Activated naive CD8-positive, alpha-beta T cell treated with anti-CD3 and anti-CD28 coated beads, Interleukin-2, amount 50 U/mL, for 16 hours (primary cell): ENCODE measurements at regions not wholly inside any gene's neighbourhood (a gene's known extent, or its start where the extent isn't known, plus 50 kb on each side); places are given as distances from the start of the nearest gene placed in this dataset.
"Not testable (repeated sequence)": the region's sequence is repeated elsewhere in the genome, so short reads cannot be mapped to it uniquely, and the experiment has no call there.

Source experiments
- DNase-seq: peaks from one replicate; pipeline ENCODE4 v3.0.0-alpha.2; 2020; ENCODE audit warnings: low read depth, low spot score

DNA sequence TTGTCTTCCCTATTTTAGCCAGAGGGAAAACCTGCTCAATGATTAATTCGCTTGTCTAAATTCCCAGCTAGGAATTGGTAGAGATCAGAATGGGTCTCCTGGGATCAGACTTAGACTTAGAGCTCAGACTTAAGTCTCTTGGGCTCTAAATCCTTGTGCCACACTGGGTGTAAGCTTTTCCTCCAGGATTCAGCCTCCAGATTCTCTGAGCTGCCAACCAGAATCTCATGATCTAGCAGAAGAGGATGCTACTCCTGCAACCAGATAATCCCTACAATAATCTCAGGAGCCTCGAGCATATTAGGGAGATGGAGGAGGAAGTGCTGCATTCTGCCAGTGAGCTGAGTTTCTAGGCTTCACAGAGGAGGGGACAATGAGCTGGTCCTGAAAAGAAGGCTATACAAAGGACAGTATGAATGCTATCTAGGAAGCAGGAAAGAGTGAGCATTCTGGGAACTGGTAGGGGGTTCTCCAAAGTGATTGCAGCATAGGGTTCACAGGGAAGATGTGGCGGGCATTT, 211.6 kb upstream of the SESN3 start:
- no peak for DNase-seq

GRCh38 chr11:95435628-95436353, 204.8 kb upstream of the SESN3 start:
- DNase-seq = no peak

- DNase-seq = no peak
These were observed 204.2 kb upstream of the SESN3 start for GRCh38 chr11:95435192-95435591.

DNA sequence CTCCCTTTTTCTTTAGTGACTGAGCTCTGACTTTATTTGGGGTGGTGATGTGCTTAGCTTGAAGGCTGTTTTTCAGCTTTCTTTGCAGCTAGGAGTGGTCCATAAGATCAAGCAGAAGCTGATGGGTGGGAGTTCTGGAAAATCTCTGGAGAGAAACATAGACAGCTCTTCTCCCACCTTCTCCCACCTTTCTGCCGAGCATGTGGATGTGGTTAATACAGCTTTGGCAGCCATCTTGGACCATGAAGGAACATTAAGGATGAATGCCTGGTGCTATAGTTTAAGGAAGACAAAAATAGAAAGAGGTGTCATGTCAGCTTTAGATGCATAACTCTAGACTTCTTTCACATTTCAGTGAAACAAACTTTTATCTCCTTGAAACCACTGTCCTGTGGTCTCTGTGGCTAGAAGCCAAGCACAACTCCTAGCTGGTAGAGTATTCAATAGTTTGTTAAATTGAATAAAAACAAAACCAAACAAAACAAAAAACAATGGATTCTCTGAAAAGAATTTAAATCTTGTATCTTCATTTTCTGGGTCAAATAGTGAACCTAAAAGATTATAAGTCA, 203.6 kb upstream of the SESN3 start:
- no peak for DNase-seq

- DNase-seq = no peak
These were observed 203.0 kb upstream of the SESN3 start for GRCh38 chr11:95434009-95434408.

DNA sequence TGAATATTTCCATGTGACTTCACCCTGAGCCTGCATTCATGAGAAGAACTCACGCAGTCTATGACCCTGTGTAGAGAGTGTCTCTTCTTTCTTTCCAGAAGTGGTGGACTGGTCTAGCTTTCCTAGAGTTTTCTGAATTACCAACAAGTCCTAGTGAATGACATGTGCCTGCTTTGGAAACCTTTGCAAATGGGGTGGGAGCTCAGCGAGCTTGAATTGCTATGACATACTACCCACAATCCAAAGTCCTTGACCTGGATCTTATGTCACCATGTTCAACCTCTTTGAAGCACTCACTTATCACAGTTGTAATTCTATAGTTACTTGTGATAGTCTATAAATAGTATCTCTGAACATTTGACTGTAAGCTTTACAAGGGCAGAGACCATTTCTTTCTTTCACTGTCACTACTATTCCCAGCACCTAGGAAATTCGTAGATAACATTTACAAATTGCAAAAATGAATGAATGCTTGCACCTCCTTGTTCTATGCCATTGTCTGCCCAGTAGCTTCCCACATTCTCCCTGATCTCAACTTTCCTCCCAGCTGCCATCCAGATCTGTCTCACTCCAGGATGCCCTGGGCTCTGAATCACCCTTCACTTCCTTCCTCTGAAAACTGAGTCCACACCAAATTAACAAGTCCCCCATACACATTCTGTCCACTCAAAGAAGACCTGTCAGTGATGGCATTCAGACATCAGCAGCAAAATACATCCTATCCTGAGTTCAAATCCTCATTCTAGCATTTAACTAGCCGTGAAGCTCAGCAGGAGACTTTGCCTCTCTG, 201.9 kb upstream of the SESN3 start:
- no peak for DNase-seq

DNA sequence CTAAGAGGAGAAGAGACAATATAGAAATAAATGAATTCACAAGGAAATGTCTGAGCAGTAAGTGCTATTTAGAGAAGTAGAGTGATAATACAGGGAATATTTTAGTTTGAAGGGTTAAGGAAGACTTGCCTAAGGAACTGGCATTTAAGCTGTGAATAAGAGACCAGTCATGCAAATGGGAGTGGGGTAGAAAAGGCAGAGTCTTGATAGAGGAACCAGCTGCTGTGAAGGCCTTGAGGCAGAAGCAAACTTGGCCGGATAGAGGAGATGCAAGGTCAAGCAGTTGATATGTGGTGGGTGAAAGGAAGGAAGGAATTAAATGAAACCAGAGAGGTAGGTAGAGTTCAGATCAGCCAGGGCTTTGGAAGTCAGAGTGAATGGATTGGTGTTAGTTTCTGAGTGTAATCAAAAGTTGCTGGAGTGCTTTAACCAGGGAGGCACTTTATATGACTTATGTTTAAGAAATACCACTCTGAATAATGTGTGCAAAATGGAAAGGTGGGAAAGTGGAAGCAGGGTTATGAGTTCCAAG, 198.4 kb upstream of the SESN3 start:
- no peak for DNase-seq

GRCh38 chr11:95426823-95427462, 195.9 kb upstream of the SESN3 start:
- no peak for DNase-seq

GRCh38 chr11:95419915-95420314, 188.9 kb upstream of the SESN3 start:
- DNase-seq = no peak

DNA sequence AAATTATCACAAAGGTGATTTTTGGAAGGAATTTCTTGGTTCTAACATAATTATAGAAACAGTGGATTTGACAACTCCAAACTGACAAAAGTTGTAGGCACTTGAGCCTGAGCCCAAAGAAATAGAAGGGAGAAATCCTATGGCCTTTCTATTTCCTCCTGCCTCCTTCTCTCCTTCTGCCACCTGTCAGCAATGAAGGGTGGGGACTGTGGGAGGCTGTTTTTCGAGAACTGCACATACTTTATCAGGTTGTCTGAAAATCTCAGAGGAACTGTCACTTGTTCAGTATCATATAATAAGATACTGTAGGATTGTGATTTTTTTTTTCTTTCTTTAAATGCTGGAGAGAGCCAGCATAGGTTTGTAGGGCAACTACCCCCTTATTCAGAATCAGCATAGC, 187.9 kb upstream of the SESN3 start:
- no peak for DNase-seq

DNA sequence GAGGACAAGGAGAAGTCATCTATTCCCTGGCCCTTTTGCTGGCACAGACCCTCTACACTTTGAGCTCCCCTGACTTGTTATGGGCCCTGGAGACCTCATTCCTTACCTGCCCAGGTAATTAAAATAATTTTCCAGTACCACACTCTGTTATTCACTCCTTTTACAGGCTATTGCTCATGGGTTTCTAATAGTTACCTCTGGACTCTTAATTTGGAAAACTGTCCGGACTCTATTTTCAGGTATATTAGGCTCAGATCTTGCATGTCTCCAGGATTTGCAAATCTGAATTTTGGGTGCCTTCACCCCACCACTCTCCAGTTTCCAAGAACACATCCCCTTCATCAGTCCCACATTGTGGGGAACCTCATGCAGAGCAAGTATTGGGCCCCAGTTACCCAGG, 186.8 kb upstream of the SESN3 start:
- DNase-seq = no peak

DNA sequence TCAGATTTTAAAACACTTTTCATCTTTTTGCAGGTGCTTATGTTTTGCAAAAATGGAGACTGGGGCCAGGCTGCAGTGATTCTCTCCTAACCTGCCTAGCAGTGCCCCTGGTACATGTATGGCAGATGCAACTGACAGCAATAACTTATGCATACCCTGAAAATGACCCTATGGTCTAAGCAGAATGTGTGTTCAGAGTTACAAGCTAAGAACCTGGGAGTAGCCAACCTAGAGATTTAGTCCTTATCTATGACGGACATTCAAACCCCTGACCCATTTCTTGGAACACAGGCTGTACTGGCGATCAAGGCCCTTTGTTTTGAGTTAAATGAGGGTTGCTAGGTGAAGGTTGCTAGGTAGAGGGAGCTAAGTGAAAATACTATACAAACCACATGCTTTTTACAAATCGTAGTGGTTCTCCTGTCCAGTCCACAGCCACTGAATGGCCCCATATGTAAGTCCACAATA, 184.9 kb upstream of the SESN3 start:
- DNase-seq = no peak

DNA sequence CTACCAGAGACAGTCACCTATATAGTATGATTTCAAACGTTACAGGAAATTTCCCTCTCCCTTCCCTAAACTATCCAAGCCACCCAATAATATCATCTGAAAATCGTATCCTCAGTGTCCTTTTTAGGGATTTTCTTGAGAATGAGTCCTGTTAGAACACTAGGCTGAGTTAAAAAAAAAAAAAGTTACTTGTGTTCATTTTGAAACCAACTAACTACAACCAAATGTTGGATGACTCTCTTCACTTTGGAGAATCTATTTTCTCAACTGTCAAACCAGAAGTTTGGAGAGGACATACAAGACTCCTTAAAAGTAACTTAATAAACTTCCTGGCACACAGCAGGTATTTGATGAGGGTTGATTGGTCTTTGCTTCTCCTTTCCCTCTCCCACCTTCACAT, 183.2 kb upstream of the SESN3 start:
- DNase-seq = no peak

GRCh38 chr11:95413761-95414160, 182.8 kb upstream of the SESN3 start:
- DNase-seq = no peak

GRCh38 chr11:95413021-95413420, 182.0 kb upstream of the SESN3 start:
- no peak for DNase-seq

- DNase-seq = no peak
These were observed 181.1 kb upstream of the SESN3 start for GRCh38 chr11:95412074-95412473.

- not testable (repeated sequence) for DNase-seq
These were observed 179.7 kb upstream of the SESN3 start for GRCh38 chr11:95410707-95411106.

DNA sequence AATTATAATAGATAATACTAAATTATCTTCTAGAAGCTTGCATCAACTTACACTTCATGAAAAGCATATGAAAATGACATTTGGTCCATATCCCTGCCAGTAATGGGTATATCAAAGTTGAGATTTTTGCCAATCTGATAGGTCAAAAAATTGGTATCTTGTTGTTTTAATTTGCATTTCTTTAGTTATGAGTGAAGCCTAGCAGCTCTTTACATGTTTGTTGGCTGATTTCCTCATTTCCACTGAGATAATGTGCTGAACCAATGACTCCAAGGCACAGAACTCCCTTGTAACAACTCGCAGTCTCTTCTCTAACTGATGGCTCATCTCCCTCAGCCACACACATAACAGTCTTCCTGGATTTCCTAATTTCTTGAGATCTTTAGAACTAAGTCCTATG, 175.3 kb upstream of the SESN3 start:
- no peak for DNase-seq

DNA sequence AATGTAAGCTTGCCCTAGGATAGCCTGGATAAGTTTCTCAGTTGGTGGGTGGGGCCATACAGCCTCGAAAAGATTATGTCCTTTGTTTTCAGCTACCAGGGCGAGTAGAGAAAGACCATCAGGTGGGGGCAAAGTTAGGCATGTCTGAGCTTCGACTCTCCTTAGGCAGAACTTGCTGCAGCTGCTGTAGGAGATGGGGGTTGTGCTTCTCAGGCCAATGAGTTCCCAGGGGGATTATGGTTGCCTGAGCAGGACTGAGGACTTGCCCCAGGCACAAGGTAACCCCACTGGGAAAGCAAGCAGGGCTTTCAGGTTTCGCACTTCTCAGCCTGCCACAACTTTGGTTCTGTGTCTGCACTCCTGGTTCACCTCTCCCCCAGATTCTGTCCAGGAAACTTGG, 173.4 kb upstream of the SESN3 start:
- DNase-seq = no peak

DNA sequence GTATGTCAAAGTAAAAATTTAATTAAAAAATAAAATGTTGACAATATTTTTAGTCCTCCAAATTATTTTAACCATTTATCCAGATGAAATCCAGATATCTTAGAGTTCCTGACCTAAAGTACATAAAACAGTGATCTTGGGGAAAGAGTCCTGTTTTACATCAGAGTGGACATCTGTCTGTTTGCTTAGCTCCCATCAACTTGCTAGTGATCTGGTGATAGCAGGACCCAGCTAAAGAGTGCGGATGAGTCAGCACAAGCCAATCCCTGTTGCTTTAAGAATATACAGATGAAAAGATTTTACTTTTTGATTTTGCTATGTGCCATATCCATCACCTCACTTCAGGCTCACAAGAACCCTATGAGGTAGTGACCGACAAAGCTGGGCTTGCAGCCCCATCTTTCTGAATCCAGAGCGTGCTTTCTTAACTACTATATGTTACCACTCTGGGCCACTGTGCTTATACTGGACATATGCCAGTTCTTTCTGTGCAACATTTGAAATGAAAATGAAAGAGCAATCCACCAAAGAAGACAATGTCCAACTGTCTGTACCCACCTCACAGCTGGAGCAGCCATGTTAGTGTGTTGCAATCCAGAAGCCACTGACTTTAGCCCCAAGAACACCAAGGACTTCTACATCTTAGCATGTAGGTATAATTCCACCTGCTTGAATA, 167.6 kb upstream of the SESN3 start:
- DNase-seq = no peak

DNA sequence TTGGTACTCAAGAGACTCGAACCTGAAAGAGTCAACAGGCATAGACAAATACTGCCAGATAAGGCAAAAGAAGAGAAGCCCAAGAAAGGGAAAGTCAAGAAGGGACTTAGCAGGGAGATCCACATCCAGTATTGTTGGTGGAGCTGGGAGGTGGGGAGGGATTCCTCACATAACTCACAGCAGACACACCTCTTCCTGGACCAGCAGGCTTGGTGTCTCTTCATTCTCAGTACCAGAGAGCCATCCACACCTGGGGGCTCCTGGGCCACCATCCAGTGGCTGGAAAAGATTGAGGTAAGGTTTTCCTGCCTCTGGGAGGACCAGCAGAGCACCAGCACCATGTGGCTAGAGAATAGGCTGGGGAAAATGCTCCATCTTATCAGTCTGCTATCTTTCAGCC, 161.6 kb upstream of the SESN3 start:
- no peak for DNase-seq
